PC-9 (cell line): ENCODE measurements at regions not wholly inside any gene's neighbourhood (a gene's known extent, or its start where the extent isn't known, plus 50 kb on each side); places are given as distances from the start of the nearest gene placed in this dataset.

Source experiments
- EZH2 ChIP-seq: fragments of 200-600 bp; sonication (generic); IDR thresholded peaks from 2 replicates; pipeline ENCODE4 v1.8.0; 2017; ENCODE audit warnings: antibody characterized with exemption, low read depth
- TF ChIP-seq, protein P1 (sequence below): fragments of 200-600 bp; sonication (generic); conservative IDR thresholded peaks from 2 replicates; pipeline ENCODE4 v1.6.1; 2017; ENCODE audit warnings: mixed run types, antibody characterized with exemption, mild to moderate bottlenecking, moderate library complexity

DNA sequence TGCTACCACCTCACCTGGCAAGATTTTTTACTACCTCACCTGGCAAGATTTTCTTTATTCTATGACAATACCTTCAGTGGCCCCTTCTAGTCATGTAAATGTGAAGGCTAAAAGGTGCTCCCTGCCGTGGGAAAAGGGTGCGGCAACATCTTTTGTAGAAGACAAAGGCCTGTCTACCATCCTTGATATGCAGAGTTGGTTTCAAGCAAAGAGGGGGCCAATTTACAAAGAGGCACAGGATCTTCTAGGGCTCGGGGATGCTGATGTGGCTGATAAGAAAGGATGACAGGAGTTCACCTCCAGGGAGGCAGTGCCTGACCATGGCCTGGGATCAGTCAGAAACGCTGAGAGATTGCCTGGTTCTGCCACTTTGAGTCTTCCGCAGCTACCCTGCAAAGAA lies 165.4 kb upstream of the SLC1A4 start:
- TF ChIP-seq, protein P1, sequence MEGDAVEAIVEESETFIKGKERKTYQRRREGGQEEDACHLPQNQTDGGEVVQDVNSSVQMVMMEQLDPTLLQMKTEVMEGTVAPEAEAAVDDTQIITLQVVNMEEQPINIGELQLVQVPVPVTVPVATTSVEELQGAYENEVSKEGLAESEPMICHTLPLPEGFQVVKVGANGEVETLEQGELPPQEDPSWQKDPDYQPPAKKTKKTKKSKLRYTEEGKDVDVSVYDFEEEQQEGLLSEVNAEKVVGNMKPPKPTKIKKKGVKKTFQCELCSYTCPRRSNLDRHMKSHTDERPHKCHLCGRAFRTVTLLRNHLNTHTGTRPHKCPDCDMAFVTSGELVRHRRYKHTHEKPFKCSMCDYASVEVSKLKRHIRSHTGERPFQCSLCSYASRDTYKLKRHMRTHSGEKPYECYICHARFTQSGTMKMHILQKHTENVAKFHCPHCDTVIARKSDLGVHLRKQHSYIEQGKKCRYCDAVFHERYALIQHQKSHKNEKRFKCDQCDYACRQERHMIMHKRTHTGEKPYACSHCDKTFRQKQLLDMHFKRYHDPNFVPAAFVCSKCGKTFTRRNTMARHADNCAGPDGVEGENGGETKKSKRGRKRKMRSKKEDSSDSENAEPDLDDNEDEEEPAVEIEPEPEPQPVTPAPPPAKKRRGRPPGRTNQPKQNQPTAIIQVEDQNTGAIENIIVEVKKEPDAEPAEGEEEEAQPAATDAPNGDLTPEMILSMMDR = no peak
- no peak for TF ChIP-seq EZH2
